ENCODE measurements at regions not wholly inside any gene's neighbourhood (a gene's known extent, or its start where the extent isn't known, plus 50 kb on each side); places are given as distances from the start of the nearest gene placed in this dataset.

GRCh38 chr2:56099963-56100362 lies 83.8 kb upstream of the CCDC85A start:
- no peak for TF ChIP-seq CTCF (IDR thresholded peaks at IDR 0.05 in 4 of 5, conservative IDR thresholded peaks at IDR 0.05 in 1 of 5)
- TF ChIP-seq POLR2A (IDR thresholded peaks at IDR 0.05), result no peak

Data from gastrocnemius medialis (tissue), 4 donors.